ENCODE measurements at regions not wholly inside any gene's neighbourhood (a gene's known extent, or its start where the extent isn't known, plus 50 kb on each side); places are given as distances from the start of the nearest gene placed in this dataset.

DNA sequence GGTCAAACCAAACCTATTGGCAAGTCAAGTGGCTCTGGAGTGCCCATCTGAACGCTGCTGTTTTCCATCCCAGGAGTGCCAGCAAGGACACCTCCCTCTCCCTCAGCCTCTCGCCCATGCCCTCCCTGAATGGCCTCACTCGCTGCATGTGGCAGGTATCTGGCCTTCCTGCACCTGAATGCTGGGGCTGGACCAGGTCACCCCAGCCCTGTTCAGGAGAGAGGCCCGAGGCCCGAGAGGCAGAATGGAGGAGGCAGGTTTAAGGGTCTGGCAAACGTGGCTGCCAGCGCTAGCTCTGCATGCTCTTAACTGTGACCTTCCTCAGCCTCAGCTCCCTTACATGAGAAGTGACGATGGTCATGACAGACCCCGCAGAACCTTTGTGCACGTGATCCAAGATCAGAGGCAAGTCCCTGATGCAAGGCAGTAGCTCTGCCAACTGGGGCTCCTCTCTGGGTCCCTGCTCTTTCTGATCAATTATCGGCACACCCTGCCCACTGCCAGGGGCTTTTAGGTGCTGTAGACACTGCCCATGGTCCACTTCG lies 295.7 kb upstream of the ZMIZ1 start:
- TF ChIP-seq, protein P1, sequence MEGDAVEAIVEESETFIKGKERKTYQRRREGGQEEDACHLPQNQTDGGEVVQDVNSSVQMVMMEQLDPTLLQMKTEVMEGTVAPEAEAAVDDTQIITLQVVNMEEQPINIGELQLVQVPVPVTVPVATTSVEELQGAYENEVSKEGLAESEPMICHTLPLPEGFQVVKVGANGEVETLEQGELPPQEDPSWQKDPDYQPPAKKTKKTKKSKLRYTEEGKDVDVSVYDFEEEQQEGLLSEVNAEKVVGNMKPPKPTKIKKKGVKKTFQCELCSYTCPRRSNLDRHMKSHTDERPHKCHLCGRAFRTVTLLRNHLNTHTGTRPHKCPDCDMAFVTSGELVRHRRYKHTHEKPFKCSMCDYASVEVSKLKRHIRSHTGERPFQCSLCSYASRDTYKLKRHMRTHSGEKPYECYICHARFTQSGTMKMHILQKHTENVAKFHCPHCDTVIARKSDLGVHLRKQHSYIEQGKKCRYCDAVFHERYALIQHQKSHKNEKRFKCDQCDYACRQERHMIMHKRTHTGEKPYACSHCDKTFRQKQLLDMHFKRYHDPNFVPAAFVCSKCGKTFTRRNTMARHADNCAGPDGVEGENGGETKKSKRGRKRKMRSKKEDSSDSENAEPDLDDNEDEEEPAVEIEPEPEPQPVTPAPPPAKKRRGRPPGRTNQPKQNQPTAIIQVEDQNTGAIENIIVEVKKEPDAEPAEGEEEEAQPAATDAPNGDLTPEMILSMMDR (IDR thresholded peaks at IDR 0.05) = no peak
- Histone ChIP-seq H3K4me3 (no peak overlapping the region), H3K36me3 (no peaks in the 10 kb centered on the region), H3K27me3 (no peaks in the 10 kb centered on the region), H3K4me1 (peaks cover 11 to 54% (median 21%) of the 10 kb centered on the region in 9 donors), H3K9me3 (no peaks in the 10 kb centered on the region), H3K27ac (peak overlapping the region in 3 of 10 donors; percentile 62 to 80 (median 74))
- ATAC-seq (no peak), DNase-seq (no peak)
- 95 to 98% methylated on average over 12 of the region's 12 CpGs for WGBS, 2 donors
- intact Hi-C loops (cut with DNase I) = loop anchor here in 1 of 10 donors (10.0 kb wide), 1 partner anchor 422 kb away; no protein-coding TSS in a partner anchor

DNA sequence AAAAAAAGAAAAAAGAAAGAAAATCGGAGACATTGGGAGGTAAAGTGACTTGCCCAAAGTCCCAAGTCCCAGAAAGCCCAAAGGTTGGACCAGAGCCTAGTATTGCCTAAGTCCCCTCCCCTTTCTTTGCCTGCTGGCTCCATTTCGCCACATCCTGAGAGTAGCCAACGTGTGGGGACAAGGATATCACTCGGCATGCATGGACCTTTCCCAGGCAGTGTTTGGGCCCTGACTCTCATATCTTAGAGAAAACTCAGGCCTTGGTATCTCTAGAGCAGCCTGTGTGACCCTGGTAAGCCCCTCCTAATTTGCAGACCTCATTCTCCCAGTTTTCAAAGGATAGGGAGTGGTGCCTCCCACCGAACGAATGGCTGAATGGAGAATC lies 294.2 kb upstream of the ZMIZ1 start:
- no peaks in the 10 kb centered on the region for H3K36me3 ChIP-seq
- H3K9me3 ChIP-seq = no peaks in the 10 kb centered on the region
- H3K4me3 ChIP-seq = no peak overlapping the region
- ATAC-seq (no peak), DNase-seq (no peak)
- TF ChIP-seq, protein P1 (IDR thresholded peaks at IDR 0.05) = no peak
- intact Hi-C loops (cut with DNase I) = loop anchor here in 1 of 10 donors (10.0 kb wide), 1 partner anchor 420 kb away; no protein-coding TSS in a partner anchor
- peak overlapping the region in 6 of 10 donors; percentile 25 to 91 (median 56) for H3K27ac ChIP-seq
- H3K4me1 ChIP-seq = peaks cover 13 to 58% (median 28%) of the 10 kb centered on the region in 9 donors
- no peaks in the 10 kb centered on the region for H3K27me3 ChIP-seq
- WGBS, 2 donors = 71 to 82% methylated on average over 6 of the region's 6 CpGs

DNA sequence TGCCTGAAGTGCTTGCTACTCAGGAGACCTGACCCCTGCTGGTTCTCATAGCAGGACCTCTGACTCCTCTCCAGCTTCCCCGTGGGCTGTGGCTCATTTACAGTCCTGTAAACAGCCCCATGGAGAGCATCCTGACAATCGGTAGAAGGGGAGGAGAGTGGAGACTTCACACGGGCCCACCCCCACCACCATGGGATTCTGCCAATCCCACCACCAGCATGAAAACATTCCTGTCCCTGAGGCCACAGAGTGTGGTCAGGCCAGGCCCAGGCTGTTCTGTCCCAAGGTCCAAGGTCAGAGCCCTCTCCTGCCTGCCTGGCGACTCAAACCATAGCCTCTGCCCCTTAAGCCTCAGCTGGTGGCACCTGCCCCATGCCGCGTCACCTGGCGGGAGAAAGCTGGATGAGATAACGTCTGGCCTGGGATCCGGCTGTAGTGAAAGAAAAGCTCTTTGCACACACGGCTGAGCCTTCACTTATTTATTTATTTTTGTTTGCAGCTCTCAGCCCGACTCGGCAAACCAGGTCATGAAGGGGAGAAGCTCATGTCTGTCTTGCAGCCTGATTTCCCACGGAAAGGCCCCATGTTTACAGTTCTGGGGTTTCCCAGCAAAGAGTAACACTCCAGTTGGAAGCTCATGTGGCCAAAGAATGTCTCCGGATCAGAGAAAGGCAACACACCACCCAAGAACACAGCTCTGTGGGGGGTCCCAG lies 293.6 kb upstream of the ZMIZ1 start:
- Histone ChIP-seq H3K4me3 (no peak overlapping the region), H3K27ac (peak overlapping the region in 7 of 10 donors; percentile 12 to 91 (median 53)), H3K36me3 (no peaks in the 10 kb centered on the region), H3K9me3 (no peaks in the 10 kb centered on the region), H3K27me3 (no peaks in the 10 kb centered on the region), H3K4me1 (peaks cover 13 to 62% (median 28%) of the 10 kb centered on the region in 9 donors)
- intact Hi-C loops (cut with DNase I) = loop anchor here in 1 of 10 donors (10.0 kb wide), 1 partner anchor 420 kb away; no protein-coding TSS in a partner anchor
- DNase-seq (no peak), ATAC-seq (peak in 3 of 8 donors; percentile 11 to 23 (median 12))
- 65 to 80% methylated on average over 14 of the region's 14 CpGs for WGBS, 2 donors
- TF ChIP-seq, protein P1 (IDR thresholded peaks at IDR 0.05) = peak in 3 of 9 donors; percentile 20 to 23 (median 21)

DNA sequence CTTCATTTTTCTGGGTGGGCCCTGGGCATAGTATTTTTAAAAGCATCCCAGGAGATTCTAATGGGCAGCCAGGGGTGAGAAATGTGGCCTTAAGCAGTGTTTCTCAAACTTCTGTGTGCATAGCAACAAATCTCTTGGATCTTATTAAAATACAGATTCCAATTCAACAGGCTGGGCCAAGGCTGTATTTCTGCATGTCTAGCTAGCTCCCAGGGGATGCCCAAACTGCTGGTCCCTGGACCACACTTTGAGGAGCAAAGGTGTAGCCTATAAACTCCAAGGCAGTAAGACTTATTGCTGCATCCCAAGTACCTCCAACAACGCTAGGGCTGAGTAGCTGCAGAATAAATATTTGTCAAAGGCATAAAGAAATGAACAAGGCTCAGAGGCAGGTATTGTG lies 292.9 kb upstream of the ZMIZ1 start:
- H3K27me3 ChIP-seq = no peaks in the 10 kb centered on the region
- H3K4me1 ChIP-seq = peaks cover 13 to 68% (median 33%) of the 10 kb centered on the region in 9 donors
- intact Hi-C loops (cut with DNase I) = loop anchor here in 1 of 10 donors (10.0 kb wide), 1 partner anchor 419 kb away; no protein-coding TSS in a partner anchor
- no peak for DNase-seq
- TF ChIP-seq, protein P1 (IDR thresholded peaks at IDR 0.05) = no peak
- 93 to 100% methylated on average over 1 of the region's 1 CpG for WGBS, 2 donors
- peak overlapping the region in 4 of 10 donors; percentile 53 to 91 (median 59) for H3K27ac ChIP-seq
- ATAC-seq = no peak
- H3K9me3 ChIP-seq = no peaks in the 10 kb centered on the region
- no peak overlapping the region for H3K4me3 ChIP-seq
- H3K36me3 ChIP-seq = no peaks in the 10 kb centered on the region
